ENCODE measurements at regions not wholly inside any gene's neighbourhood (a gene's known extent, or its start where the extent isn't known, plus 50 kb on each side); places are given as distances from the start of the nearest gene placed in this dataset.

DNA sequence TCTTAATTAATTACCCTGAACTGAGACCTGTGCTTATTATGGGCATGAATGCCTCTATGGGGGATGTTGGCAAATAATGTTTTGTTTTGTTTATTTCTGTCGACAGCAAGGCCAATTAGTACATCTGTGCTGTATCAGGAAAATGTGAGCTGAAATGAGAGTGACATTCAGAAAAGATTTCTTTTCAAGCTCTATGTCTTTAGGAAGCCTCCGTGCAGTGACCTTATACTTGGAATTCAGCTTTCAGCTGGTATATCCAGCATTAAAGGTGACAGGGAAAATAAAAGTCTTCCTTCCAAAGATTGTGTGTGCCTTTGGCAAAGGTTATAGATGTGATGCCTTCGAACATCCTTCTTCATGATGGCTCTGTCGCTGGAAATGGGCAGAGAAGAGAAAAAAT is 1061.1 kb downstream of the SORCS3 start:
- Histone ChIP-seq H4K8ac (ENCODE audit: extremely low read depth, insufficient read depth, low read length) (no peak overlapping the region), H3K4me2 (ENCODE audit: insufficient read depth in 1 of 2, low read depth in 2 of 2, low read length in 2 of 2) (no peak overlapping the region), H3K9ac (replicated peaks in 1 of 4; ENCODE audit: extremely low read depth in 1 of 4, low read depth in 3 of 4, low read length in 3 of 4) (no peak overlapping the region), H2BK5ac (ENCODE audit: low read depth, low read length) (no peak overlapping the region), H3K27ac (ENCODE audit: low read depth, low read length) (no peak overlapping the region), H3K23ac (ENCODE audit: insufficient read length) (no peak overlapping the region), H4K91ac (replicated peaks; ENCODE audit: insufficient read length, low read length) (no peak overlapping the region), H3K56ac (replicated peaks; ENCODE audit: insufficient read length, low read depth, low read length) (no peak overlapping the region), H3K23me2 (ENCODE audit: low read depth, low read length) (no peaks in the 10 kb centered on the region), H2BK20ac (ENCODE audit: low read length) (no peak overlapping the region), H3K4me1 (replicated peaks in 1 of 4; ENCODE audit: control insufficient read depth in 3 of 4, insufficient read depth in 4 of 4, low read length in 3 of 4) (peaks cover 0 to 9% (median 3%) of the 10 kb centered on the region in 4 experiments; a peak in 4 of 7 replicates), H2BK12ac (ENCODE audit: low read depth, low read length) (no peak overlapping the region), H2BK15ac (ENCODE audit: low read length) (no peak overlapping the region), H3K14ac (ENCODE audit: insufficient read length) (no peak overlapping the region), H3K4me3 (ENCODE audit: extremely low read depth in 1 of 4, insufficient read depth in 2 of 4, low read depth in 3 of 4, low read length in 4 of 4) (no peak overlapping the region), H3K9me3 (ENCODE audit: insufficient read depth in 2 of 2, low read depth in 1 of 2, low read length in 1 of 2) (no peaks in the 10 kb centered on the region), H3K79me1 (ENCODE audit: low read depth, low read length) (no peaks in the 10 kb centered on the region), H3K18ac (ENCODE audit: extremely low read depth, low read length) (no peak overlapping the region), H3K4ac (replicated peaks; ENCODE audit: insufficient read length, low read depth, low read length) (no peak overlapping the region), H2BK120ac (replicated peaks; ENCODE audit: low read depth, low read length) (no peak overlapping the region), H4K20me1 (replicated peaks in 1 of 2; ENCODE audit: control insufficient read depth in 1 of 2, insufficient read depth in 2 of 2, low read length in 2 of 2) (peaks cover 0 to 1% of the 10 kb centered on the region in 2 experiments), H3K36me3 (ENCODE audit: control insufficient read depth in 2 of 4, insufficient read depth in 4 of 4, low read length in 3 of 4) (no peaks in the 10 kb centered on the region), H2AFZ (ENCODE audit: low read length) (no peak overlapping the region), H2AK5ac (ENCODE audit: low read depth, low read length) (no peak overlapping the region), H3K79me2 (ENCODE audit: control insufficient read depth in 1 of 2, insufficient read depth in 2 of 2, low read length in 2 of 2) (no peaks in the 10 kb centered on the region), H4K5ac (ENCODE audit: insufficient read length, low read depth, low read length) (no peak overlapping the region), H3K27me3 (replicated peaks in 1 of 4; ENCODE audit: control insufficient read depth in 3 of 4, extremely low read depth in 1 of 4, insufficient read depth in 3 of 4, low read length in 3 of 4) (peaks cover 0 to 14% (median 12%) of the 10 kb centered on the region in 4 experiments; a peak in 4 of 7 replicates)
- FAIRE-seq (no peak), DNase-seq (ENCODE audit: low read depth in 1 of 2, low spot score in 2 of 2) (no peak)
- TF ChIP-seq SUZ12 (IDR thresholded peaks at IDR 0.05; ENCODE audit: low read length) (no peak), ASH2L (IDR thresholded peaks at IDR 0.05; ENCODE audit: low read length) (no peak), GTF2F1 (IDR thresholded peaks at IDR 0.05; ENCODE audit: borderline replicate concordance, low read depth, low read length) (no peak), SIN3A (conservative IDR thresholded peaks at IDR 0.05 in 1 of 2, IDR thresholded peaks at IDR 0.05 in 1 of 2; ENCODE audit: low read depth in 1 of 2, low read length in 2 of 2) (no peak), E2F6 (IDR thresholded peaks at IDR 0.05) (no peak), BRCA1 (IDR thresholded peaks at IDR 0.05; ENCODE audit: low read depth, low read length) (no peak), JUN (IDR thresholded peaks at IDR 0.05; ENCODE audit: low read depth, low read length) (no peak), KDM4A (IDR thresholded peaks at IDR 0.05; ENCODE audit: low read depth, low read length, severe bottlenecking) (no peak)
- CTCF ChIA-PET (ENCODE audit: partially characterized antibody), result interaction anchor here (1.5 kb wide), 1 partner anchor 638 kb away, joined by 4 read pairs; no protein-coding TSS in a partner anchor
- POLR2A ChIA-PET (ENCODE audit: partially characterized antibody), result no interaction called here
- WGBS, 2 experiments (ENCODE audit: extremely low coverage in 1 of 2, insufficient coverage in 1 of 2, insufficient read length in 1 of 2, insufficient replicate concordance in 2 of 2, low coverage in 1 of 2, low lambda C conversion rate in 2 of 2, missing lambda C conversion rate in 1 of 2), result 90% methylated on average over 4 of the region's 4 CpGs; no CpG with 5 or more reads in 1 of the 2 experiments
